ENCODE measurements at regions not wholly inside any gene's neighbourhood (a gene's known extent, or its start where the extent isn't known, plus 50 kb on each side); places are given as distances from the start of the nearest gene placed in this dataset.

- no peaks in the 10 kb centered on the region for H3K36me3 Mint-ChIP-seq (ENCODE audit: low read depth)
- H3K27me3 Mint-ChIP-seq (ENCODE audit: low read depth): peaks cover 2% of the 10 kb centered on the region
- H3K4me1 Mint-ChIP-seq (ENCODE audit: low read depth): no peaks in the 10 kb centered on the region
- no peak overlapping the region for H3K4me3 Mint-ChIP-seq (ENCODE audit: unreplicated experiment)
- no peak for DNase-seq (ENCODE audit: low spot score)
- H3K27ac Mint-ChIP-seq (ENCODE audit: unreplicated experiment): no peak overlapping the region
- H3K9me3 Mint-ChIP-seq (ENCODE audit: low read depth): peaks cover 6% of the 10 kb centered on the region
- TF ChIP-seq CTCF (IDR thresholded peaks at IDR 0.05): no peak
Observed at GRCh38 chr13:61358599-61358998, 57.0 kb downstream of the PCDH20 start.

DNA sequence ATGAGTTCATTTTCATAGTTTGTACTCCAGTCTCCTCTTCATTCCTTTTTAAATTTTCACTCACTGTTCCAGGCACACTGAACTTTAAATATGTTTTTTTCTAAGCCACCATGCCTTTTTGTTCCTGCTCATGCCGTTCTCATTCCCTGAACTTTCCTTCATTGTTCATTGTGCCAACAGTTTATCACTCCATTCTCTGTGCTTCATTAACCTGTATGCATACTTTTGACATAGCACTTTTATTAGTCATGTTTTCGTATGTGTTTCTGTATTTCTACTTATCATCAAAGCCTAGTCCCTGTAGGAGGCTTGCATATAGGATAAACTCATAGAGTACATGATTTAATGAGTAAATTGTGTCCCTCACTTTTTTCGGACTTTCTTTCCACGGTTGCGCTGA, 65.3 kb downstream of the PCDH20 start:
- H3K27me3 Mint-ChIP-seq (ENCODE audit: low read depth): peaks cover 2% of the 10 kb centered on the region
- DNase-seq (ENCODE audit: low spot score): no peak
- H3K9me3 Mint-ChIP-seq (ENCODE audit: low read depth): no peaks in the 10 kb centered on the region
- no peaks in the 10 kb centered on the region for H3K36me3 Mint-ChIP-seq (ENCODE audit: low read depth)
- no peak for TF ChIP-seq CTCF (IDR thresholded peaks at IDR 0.05)
- no peak overlapping the region for H3K4me3 Mint-ChIP-seq (ENCODE audit: unreplicated experiment)
- no peaks in the 10 kb centered on the region for H3K4me1 Mint-ChIP-seq (ENCODE audit: low read depth)
- no peak overlapping the region for H3K27ac Mint-ChIP-seq (ENCODE audit: unreplicated experiment)

DNA sequence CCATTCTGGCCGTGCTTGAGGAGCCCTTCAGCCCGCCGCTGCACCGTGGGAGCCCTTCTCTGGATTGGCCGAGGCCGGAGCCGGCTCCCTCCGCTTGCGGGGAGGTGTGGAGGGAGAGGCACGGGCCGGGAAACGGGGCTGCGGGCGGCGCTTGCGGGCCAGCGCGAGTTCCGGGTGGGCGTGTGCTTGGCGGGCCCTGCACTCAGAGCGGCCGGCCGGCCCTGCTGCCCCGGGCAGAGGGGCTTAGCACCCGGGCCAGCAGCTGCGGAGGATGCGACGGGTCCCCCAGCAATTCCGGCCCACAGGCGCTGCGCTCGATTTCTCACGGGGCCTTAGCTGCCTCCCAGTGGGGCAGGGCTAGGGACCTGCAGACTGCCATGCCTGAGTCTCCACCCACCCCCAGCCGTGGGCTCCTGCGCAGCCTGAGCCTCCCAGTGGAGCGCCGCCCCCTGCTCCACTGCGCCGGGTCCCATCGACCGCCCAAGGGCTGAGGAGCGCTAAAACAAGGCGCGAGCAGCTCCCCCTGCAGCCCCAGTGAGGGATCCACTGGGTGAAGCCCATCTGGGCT, 76.5 kb downstream of the PCDH20 start:
- TF ChIP-seq CTCF (IDR thresholded peaks at IDR 0.05): no peak
- no peak overlapping the region for H3K27ac Mint-ChIP-seq (ENCODE audit: unreplicated experiment)
- peak; percentile 79 for DNase-seq (ENCODE audit: low spot score)
- no peaks in the 10 kb centered on the region for H3K27me3 Mint-ChIP-seq (ENCODE audit: low read depth)
- H3K36me3 Mint-ChIP-seq (ENCODE audit: low read depth): no peaks in the 10 kb centered on the region
- peaks cover 6% of the 10 kb centered on the region for H3K9me3 Mint-ChIP-seq (ENCODE audit: low read depth)
- H3K4me3 Mint-ChIP-seq (ENCODE audit: unreplicated experiment): no peak overlapping the region
- H3K4me1 Mint-ChIP-seq (ENCODE audit: low read depth): no peaks in the 10 kb centered on the region

DNA sequence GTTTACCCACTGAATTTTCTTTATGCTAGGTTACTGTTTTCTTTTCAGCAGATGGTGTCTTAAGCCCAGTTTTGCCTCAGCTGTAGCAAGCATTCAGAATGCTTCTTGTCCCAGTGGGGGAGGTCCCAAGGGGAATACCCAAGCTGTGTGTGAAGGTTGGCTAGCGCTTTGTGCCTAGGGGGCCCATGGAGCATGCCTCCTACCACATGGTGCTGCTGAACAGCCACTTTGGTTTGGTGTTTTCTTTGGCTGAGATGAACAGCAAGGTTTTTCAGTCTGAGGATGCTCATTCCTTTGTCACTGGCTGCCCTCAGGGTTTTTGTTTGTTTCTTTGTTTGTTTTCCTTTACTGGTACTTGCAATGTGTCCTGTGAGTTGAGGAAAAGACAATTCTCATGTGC, 99.0 kb downstream of the PCDH20 start:
- TF ChIP-seq CTCF (IDR thresholded peaks at IDR 0.05): no peak
- H3K9me3 Mint-ChIP-seq (ENCODE audit: low read depth): peaks cover 24% of the 10 kb centered on the region
- H3K4me3 Mint-ChIP-seq (ENCODE audit: unreplicated experiment): no peak overlapping the region
- no peaks in the 10 kb centered on the region for H3K27me3 Mint-ChIP-seq (ENCODE audit: low read depth)
- H3K27ac Mint-ChIP-seq (ENCODE audit: unreplicated experiment): no peak overlapping the region
- peaks cover 1% of the 10 kb centered on the region for H3K36me3 Mint-ChIP-seq (ENCODE audit: low read depth)
- no peak for DNase-seq (ENCODE audit: low spot score)
- no peaks in the 10 kb centered on the region for H3K4me1 Mint-ChIP-seq (ENCODE audit: low read depth)

- Mint-ChIP-seq H3K9me3 (ENCODE audit: low read depth) (no peaks in the 10 kb centered on the region), H3K4me1 (ENCODE audit: low read depth) (no peaks in the 10 kb centered on the region), H3K4me3 (ENCODE audit: unreplicated experiment) (no peak overlapping the region), H3K36me3 (ENCODE audit: low read depth) (no peaks in the 10 kb centered on the region), H3K27me3 (ENCODE audit: low read depth) (no peaks in the 10 kb centered on the region), H3K27ac (ENCODE audit: unreplicated experiment) (no peak overlapping the region)
- DNase-seq (ENCODE audit: low spot score): no peak
- TF ChIP-seq CTCF (IDR thresholded peaks at IDR 0.05): no peak
Observed at GRCh38 chr13:61294467-61295191, 121.0 kb downstream of the PCDH20 start.

Data from chondrocyte (in vitro differentiated cells).